ENCODE measurements at regions not wholly inside any gene's neighbourhood (a gene's known extent, or its start where the extent isn't known, plus 50 kb on each side); places are given as distances from the start of the nearest gene placed in this dataset.

- TF ChIP-seq CTCF (conservative IDR thresholded peaks at IDR 0.05; ENCODE audit: low read depth, low read length), result no peak
- no peak for TF ChIP-seq EZH2phosphoT487 (IDR thresholded peaks at IDR 0.05; ENCODE audit: borderline replicate concordance, low read length)
These were observed 98.6 kb upstream of the IGF1R start for GRCh38 chr15:98549741-98550140.
